ENCODE measurements at regions not wholly inside any gene's neighbourhood (a gene's known extent, or its start where the extent isn't known, plus 50 kb on each side); places are given as distances from the start of the nearest gene placed in this dataset.
"Not testable (repeated sequence)": the region's sequence is repeated elsewhere in the genome, so short reads cannot be mapped to it uniquely, and the experiment has no call there.

DNA sequence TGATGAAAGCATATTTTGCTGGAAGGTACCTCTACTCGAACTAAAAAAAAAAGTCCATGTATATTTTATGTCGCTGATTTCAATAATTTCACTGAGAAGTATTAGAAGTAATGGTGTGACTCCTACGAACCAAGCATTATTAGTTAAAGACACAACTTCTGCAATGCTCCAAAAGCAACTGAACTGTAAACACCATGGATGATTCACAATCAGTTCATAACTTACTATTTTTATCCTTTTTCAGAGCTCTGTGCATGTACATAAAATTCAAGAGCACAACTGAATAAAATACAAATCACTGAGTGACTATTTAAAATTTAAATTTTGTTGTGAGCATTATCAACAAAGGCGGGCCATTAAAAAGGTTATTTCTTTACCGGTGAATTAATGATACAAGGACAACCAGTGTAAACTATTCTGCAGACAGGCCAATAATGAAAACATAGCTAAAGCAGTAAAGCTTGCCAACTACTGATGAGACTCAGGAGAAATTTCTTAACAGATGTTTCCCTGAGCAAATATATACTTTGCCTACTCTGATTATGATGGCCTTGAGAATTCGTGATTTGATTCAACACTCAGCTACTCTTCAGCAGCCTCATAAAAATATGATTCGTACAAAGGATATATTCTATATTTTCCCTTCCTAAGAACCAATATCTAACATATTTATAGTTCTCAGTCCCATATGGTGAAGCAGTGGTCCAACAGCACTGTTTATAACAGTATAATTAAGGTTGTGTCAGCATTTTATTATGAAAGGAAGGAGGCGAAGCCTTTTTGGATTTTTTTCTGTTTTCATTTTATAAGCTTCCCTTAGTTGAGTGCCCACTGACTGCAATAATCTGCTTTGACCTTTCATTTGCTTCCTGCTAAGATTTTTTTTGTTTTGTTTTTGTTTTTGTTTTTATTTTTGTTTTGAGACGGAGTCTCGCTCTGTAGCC is 62.8 kb upstream of the NEIL3 start:
- no peak overlapping the region for H3K27ac Mint-ChIP-seq
- H3K27me3 Mint-ChIP-seq = peaks cover 10% of the 10 kb centered on the region
- H3K4me3 Mint-ChIP-seq = no peak overlapping the region
- H3K36me3 Mint-ChIP-seq = no peaks in the 10 kb centered on the region
- H3K4me1 Mint-ChIP-seq = peaks cover 0 to 6% (median 3%) of the 10 kb centered on the region in 3 donors
- H3K9me3 Mint-ChIP-seq = peaks cover 0 to 3% (median under 1%) of the 10 kb centered on the region in 3 donors

DNA sequence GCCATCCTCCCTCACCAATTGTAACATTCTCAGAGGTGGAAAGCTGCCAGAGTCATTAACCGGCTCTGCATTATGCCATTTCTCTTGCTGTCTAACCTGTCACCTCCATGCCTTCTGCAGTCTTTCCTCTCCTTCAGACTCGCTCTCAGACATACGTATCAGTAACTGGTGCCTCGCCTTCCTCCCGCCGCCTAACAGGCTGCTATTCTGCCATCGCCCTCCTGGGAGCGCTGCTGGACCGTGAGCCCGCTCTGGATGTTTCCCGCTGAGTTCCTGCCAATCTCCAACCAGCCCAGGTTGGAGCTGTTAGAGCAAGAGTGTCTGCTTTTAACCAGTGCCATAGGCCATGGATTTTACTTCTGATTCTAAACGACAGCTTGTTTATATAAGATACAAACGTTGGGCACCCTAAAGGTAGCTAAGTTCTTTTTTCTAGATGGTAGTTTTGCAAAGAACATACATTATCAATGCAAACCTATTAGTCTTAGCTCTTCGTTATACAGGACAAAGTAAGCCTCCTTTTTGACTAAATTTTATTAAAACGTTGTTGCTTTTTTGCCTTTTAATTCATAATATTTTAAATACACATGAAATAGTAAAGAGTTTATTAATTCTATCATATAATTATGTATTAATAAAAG is 59.5 kb upstream of the NEIL3 start:
- H3K9me3 Mint-ChIP-seq = peaks cover 0 to 2% (median 0%) of the 10 kb centered on the region in 3 donors
- peaks cover 0 to 6% (median 3%) of the 10 kb centered on the region in 3 donors for H3K4me1 Mint-ChIP-seq
- H3K4me3 Mint-ChIP-seq = no peak overlapping the region
- H3K36me3 Mint-ChIP-seq = no peaks in the 10 kb centered on the region
- H3K27ac Mint-ChIP-seq = no peak overlapping the region
- peaks cover 12% of the 10 kb centered on the region for H3K27me3 Mint-ChIP-seq

DNA sequence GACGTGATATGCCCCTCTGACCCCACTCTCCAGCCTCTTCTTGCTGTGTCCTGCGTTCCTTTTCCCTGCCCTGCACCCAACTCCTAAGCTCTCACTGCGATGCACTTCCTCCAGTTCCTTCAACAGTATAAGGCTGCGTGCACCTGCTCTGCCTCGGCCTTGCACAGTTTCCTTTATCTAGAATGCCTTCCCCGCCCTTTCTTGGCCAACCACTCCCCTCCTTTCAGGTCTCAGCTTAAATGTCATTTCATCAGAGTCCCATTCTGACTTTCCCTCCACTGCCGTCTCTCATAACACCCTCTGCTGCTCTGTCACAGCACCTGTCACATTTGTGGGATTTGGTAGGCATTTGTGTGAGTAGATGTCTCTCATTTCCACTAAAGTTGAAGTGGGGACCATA is 58.4 kb upstream of the NEIL3 start:
- no peaks in the 10 kb centered on the region for H3K36me3 Mint-ChIP-seq
- peaks cover 12% of the 10 kb centered on the region for H3K27me3 Mint-ChIP-seq
- no peak overlapping the region for H3K4me3 Mint-ChIP-seq
- H3K9me3 Mint-ChIP-seq = peaks cover 0 to 2% (median 0%) of the 10 kb centered on the region in 3 donors
- H3K4me1 Mint-ChIP-seq = peaks cover 0 to 6% (median 3%) of the 10 kb centered on the region in 3 donors
- H3K27ac Mint-ChIP-seq = peak overlapping the region in 1 of 3 donors; percentile 11

DNA sequence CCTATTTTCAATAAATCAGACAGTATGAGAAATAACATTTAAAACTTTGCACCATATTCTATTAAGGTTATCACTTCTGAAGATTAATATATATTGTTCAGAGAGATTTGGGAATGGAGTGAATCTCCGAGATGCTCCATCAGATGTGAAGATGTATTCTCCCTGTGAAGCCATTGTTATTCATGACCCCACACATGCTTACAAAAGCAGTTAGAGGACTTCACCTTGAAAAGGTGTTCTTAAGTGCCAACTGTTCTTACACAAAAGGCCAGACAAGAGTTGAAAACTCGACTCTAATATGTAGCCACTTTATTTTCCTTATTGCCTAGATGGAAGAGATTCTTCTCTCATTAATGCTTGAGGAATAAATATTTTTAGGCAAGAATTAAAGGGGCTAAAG is 54.3 kb upstream of the NEIL3 start:
- H3K4me3 Mint-ChIP-seq = no peak overlapping the region
- no peaks in the 10 kb centered on the region for H3K36me3 Mint-ChIP-seq
- H3K9me3 Mint-ChIP-seq = no peaks in the 10 kb centered on the region
- peaks cover 0 to 5% (median 0%) of the 10 kb centered on the region in 3 donors for H3K4me1 Mint-ChIP-seq
- peaks cover 3% of the 10 kb centered on the region for H3K27me3 Mint-ChIP-seq
- H3K27ac Mint-ChIP-seq = no peak overlapping the region

DNA sequence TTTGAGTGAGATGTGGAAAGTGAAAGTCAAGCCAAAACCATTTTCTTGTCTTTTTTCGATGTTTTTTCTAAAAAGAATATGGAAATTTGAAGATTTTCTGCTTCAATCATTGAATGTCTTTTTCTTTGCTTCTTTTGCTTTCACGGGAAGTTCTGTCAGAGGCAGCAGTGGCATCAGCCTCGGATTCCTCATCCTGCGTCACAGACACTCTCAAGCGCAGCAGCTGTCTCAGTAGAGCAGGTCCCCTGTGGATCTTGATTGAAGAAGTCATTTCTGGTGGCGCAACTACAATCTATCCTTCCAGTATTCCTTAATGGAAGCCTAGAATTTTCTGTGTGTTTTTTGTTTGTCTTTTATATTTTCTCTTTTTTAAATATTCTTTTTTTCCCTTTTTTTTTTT is 52.7 kb upstream of the NEIL3 start:
- H3K27me3 Mint-ChIP-seq = peaks cover 1% of the 10 kb centered on the region
- H3K27ac Mint-ChIP-seq = no peak overlapping the region
- H3K4me3 Mint-ChIP-seq = no peak overlapping the region
- H3K4me1 Mint-ChIP-seq = peaks cover 0 to 3% (median 0%) of the 10 kb centered on the region in 3 donors
- H3K9me3 Mint-ChIP-seq = no peaks in the 10 kb centered on the region
- no peaks in the 10 kb centered on the region for H3K36me3 Mint-ChIP-seq

DNA sequence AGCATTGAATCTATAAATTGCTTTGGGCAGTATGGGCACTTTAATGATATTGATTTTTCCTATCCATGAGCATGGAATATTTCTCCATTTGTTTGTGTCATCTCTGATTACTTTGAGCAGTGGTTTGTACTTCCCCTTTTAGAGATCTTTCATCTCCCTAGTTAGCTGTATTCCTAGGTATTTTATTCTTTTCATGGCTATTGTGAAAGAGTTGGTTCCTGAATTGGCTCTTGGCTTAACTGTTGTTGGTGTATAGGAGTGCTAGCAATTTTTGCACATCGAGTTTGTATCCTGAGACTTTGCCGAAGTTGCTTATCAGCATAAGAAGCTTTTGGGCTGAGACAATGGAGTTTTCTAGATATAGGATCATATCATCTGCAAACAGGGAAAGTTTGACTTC is 50.2 kb upstream of the NEIL3 start:
- H3K9me3 Mint-ChIP-seq, H3K27ac Mint-ChIP-seq, H3K4me3 Mint-ChIP-seq, H3K36me3 Mint-ChIP-seq, H3K27me3 Mint-ChIP-seq, H3K4me1 Mint-ChIP-seq: not testable (repeated sequence)
